GM18505 (cell line): ENCODE measurements at regions not wholly inside any gene's neighbourhood (a gene's known extent, or its start where the extent isn't known, plus 50 kb on each side); places are given as distances from the start of the nearest gene placed in this dataset.
"Not testable (repeated sequence)": the region's sequence is repeated elsewhere in the genome, so short reads cannot be mapped to it uniquely, and the experiment has no call there.

Source experiments
- ATAC-seq: cut with Tn5 transposase; IDR thresholded peaks from one replicate; pipeline ENCODE4 v1.9.1; 2021; ENCODE audit not compliant: unreplicated experiment
- POLR2A ChIP-seq: IDR thresholded peaks from 4 replicates; pipeline ENCODE4 v1.6.1; 2011; ENCODE audit warnings: borderline replicate concordance; ENCODE audit not compliant: insufficient read depth, insufficient read length; ENCODE audit errors: extremely low read depth

DNA sequence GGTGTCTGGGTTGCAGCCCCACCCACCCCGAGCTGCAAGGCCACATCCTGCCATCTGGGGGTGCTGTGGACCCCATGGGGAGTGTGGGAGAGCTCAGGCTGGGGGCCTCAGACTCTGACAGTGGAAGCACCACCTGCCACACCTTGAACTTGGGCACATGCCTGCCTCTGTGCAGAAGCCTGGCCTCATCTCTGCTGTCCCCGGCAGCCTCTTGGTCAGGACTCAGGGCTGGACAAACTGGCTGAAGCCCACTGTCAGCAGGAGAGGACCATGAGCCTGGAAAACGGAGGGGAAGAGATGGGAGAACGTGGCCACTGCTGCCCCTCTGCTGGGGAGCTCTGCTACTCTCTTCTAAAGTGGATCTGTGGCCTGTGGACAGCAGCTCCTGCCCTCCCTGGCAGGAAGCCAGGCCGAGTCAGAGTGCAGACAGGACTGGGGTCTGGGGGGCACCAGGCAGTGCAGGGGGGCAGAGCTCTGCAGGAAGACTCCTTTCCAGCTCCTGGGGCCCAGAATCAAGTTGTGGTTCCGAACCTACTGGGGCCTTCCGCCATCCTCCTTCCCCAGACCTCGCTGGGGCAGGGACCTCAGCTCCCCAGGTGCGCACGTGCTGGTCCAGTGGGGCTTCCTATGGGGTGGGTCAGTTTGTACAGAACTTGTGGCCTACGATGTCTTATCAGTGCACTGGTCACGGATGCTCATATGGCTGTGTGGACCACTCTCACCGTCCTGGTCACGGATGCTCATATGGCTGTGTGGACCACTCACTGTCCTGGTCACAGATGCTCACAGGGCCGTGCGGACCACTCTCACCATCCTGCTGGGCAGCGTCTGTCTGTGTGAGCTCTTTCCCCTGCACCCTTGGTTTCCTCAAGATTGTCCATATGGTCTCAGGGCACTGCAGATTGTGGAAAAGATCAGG is 207.7 kb downstream of the LAT start:
- no peak for ATAC-seq
- TF ChIP-seq POLR2A, result no peak

DNA sequence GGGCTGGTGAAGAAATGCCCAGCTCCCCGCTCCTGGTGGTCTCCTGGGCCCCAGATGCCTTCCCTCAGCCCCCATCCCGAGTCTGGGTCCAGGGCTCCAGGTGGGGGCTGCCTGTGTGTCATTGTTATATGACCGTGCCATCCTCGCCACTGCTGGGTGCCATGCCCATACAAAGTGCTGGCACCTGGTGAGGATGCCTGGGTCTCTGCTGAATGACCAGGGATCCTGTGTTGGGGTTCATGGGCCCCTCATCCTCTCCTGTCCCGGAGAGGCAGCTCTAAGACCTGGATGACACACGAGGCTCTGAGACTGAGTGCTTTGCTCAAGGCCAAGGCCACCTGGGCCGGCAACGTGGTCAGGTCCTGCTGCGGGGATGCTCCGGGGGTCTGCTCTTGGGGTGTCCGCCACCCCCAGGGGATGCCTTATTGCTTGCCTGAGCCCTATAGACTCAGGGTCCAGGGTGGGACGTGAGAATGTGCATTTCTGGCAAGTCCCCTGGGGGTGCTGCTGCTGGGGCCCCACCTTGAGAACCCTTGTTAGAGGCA is 206.9 kb downstream of the LAT start:
- not testable (repeated sequence) for ATAC-seq

DNA sequence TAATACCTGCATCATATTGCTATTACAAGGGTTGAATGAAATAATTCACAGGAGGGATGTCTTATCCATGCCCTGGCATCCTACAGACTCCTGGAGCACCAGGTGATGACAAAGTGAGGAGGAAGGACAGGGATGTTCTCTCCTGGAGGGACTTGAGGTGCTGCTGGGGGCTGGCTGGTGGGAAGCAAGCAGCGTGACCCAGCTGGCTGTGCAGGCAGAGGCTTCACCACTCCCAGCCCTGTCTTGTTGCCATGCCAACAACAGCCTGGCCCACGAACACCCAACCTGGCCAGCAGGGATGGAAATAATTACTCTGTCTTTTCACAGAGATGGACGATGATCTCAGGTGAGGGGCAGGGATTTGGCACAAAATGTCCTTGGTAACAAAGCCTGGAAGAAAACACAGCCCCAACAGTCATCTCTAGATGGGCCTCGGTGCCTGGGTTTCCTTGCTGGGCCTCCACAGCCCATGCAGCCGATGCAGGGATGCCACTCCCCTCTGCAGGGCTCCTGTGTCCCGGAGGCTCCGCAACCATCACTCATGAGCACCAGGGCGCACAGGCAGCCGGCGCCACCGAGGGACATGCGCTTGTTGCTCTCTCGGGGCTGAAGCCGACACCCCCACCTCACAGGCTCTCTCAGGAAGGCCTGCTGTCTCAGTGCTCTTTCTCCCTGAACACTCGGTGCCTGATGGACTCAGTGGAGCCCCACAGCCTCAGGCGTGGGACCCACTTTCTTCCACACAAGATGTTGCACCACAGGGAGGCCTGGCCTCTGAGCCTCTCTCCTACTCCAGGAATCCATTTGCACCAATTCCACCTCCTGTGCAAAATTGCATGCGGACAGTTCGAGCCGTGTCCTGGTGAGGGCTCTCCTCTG is 205.9 kb downstream of the LAT start:
- not testable (repeated sequence) for ATAC-seq

DNA sequence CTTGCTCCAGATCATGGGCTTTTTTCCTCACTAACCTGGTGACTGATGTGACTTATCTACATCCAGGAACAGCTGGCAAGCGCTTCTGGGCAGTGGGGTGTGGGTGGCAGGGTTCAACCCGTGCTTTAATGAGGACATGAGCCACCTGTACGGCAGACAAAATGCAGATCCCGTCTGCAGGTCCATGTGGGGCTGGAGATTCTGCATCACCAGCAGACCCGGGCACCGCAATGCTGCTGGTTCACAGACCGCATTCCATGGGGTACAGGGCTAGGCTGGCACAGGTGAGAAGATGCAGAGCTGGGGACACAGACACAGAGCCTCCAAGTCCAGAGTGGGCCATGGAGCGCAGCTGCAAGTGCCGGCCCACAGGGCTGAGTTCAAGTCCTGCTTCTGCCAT is 204.0 kb downstream of the LAT start:
- not testable (repeated sequence) for ATAC-seq

DNA sequence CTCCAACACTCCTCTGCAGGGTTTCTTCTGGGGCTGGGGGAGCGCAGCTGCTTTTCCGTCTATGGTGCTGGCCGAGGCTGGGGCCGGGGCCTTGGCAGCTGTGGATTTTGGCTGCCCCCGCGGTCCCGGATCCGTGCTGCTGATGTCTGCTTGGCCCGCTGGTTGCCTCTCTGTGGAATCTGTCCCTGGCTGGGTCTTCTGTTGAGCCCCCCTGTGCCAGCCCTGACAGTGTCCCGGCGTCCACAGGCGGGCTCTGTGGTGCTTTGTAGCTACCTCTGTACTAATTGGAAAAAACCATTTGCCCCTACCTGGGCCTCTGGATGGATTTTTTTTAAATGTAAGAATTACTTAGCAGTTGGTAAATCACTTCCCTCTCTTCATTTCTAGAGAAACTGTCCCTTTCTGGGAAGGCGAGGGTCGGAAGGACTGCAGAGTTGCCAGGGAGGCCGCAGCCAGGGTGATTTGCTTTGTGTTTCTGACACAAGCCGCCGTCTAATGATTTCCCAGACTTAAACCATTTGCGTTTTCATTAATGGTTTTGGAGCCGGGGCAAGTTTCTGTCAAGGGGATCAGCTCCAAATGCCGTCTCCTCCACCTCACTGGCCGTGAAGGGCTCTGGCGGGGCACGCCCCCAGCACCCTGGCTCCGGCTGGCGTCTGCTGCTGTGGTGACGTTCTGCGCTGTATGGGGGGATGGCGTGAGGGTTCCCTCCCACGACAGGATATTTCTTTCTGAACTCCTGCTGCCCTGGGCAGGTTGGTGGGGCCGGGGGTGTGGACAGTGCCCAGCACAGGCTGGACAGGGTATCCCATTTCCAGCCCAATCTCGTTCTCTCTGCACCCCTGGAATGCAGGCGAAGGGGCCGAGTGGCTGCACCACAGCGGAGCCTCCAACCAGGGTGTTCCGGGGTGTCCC is 201.7 kb downstream of the LAT start:
- not testable (repeated sequence) for ATAC-seq

DNA sequence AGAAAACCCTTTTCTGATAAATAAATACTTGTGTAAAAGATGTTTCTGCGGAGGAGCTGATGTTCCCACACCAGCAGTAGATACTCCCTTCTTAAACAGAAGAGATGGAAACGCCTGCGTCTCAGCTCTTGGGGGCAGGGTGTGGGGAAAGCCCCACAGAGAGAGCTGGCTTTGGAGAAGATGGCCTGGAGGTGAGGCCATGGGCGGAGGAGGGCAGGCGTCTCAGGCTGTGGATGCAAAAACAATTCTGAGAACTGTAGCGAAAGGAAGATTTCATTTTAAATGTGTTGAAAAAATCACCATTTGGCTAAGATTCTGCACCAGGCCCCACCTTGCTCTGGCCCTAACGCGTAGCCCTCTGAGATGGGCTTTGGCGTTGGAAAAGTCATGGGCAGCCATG is 201.0 kb downstream of the LAT start:
- ATAC-seq, result not testable (repeated sequence)

DNA sequence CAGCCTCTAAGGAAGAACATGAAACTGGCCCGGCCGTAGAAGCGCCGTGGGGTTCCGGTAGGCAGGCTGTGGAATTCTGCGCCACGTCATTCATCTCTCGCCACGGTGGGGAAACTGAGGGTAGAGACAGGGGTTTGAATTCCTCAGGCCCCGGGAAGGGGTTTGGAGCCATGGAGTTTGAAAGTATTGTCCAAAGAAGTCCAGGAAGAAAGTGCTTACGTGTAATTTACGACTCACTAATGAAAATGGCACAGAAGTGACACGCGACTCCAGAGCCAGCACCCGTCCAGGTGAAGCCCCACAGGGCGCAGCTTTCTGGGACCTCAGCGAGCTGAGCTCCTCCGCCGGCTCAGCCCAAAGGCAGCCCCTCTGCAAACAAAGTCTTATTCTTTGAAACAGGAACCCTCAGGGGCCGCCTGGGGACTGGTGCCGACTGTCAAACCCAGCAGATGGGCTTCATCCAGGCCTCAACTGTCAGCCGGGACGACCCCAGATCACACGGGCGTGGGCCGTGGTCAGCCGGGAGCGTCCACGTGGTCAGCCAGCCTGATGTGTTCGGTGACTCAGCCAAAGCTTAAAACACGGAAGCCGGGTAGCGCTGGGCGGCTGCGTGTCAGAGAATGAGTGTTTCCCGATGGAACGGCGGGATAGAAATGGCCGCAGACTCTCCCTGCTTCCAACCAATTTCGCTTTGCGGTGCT is 200.0 kb downstream of the LAT start:
- ATAC-seq, result not testable (repeated sequence)

DNA sequence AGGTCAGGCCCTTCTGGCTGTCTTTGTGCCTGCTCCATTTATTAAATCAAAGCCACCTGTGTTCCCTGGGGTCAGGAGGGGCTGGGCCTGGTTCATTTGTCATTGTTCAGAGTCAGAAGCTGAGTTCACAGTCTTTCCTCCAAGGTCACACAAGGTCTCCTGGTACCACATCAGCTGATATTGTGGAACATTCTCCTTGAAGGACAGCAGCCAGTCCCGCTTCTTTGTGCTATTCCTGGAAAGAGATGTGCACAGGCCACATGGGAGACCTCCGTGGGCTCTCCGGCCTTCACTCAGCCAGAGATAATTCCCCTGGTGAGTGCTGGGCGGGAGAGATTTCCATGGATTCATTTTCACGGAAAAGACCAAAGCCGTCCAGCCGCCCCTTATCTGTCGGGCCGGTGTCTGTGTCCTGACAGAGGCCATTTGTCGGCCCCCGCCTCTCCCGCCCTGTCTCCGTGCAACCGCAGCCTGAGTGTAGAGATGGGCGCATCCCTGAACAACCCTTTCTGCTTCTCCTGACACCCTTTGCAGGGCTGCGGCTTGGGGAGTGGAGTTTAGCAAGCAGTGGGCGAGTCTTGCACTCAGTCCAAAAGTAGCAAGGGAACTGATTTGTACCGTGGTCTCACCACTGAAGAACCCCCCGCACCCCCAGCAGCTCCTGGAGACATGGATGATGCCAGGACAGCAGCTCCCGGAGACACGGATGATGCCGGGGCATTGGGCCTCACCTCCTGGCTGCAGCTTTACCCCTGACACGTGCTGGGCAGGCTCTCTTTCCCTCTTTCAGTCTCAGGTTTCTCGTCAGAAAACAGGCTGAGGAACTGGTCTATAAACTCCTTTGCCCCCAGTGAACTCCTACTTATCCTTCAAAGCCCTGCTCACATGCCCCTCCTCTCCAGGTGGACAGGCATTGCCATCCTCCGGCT is 198.4 kb downstream of the LAT start:
- not testable (repeated sequence) for ATAC-seq

DNA sequence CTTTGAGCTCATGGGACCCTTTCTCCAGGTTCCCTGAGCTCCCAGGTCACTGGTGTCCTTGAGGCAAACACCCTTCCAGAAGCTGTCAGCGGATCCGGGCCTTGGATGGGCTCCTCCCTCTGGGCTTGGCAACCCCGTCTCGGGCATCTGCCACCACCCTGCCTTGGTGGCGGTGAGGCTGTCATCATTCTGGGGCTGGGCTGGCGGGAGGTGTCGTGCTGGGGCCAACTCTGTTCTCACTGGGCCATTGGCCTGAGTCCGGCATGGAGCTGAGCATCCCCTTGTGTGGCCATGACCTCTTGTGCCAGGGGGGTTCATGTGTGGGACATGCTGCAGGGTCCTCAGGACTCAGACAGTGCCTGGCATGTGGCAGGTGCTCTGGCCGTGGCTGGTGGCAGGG is 197.6 kb downstream of the LAT start:
- no peak for TF ChIP-seq POLR2A

DNA sequence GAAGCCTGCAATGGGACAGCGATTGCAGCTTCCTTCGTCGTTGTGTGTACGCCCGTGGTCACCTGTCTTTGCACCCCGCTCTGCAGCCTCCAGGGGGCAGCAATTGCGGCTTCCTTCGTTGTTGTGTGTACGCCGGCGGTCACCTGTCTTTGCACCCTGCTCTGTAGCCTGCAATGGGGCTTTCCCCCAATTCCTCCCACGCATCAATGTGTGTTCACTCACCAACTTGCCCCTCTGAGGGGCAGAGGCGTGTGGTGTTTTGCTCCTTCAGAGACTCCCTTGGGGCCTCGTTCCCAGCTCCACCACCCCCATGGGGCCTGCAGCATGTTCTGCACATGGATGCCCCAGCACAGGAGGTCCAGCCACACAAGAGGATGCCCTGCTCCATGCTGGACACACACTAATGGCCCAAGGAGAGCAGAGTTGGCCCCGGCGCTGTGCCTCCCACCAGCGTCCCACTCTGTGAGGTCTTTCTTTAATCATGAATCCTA is 197.1 kb downstream of the LAT start:
- not testable (repeated sequence) for ATAC-seq

More for the DNA sequence above, 197.6 kb downstream of the LAT start:
- no peak for ATAC-seq

DNA sequence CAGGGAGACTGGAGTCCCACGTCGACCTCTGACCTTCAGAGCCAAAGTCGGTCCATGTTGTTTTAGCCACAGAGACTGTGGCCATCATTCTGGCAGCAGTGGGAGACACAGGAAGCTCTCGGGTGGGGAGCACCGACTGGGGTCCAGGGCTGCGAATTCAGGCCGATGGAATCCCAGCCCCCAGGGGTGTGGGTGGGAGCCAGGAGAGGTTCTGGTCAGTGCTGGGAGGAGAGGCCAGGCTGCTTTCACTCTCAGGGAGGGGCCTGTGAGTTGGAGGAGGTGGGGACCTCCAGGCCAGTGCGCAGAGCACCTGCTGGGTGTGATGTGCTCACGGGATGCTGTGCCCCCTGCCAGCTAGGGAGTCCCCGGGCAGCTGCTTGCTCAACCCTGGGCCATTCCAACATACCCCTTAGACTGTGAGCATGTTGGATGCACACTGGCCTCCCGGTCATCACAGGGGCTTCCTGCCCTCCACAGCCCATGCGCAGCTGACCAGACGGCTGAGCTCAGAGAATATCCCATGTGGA is 196.5 kb downstream of the LAT start:
- ATAC-seq, result not testable (repeated sequence)

DNA sequence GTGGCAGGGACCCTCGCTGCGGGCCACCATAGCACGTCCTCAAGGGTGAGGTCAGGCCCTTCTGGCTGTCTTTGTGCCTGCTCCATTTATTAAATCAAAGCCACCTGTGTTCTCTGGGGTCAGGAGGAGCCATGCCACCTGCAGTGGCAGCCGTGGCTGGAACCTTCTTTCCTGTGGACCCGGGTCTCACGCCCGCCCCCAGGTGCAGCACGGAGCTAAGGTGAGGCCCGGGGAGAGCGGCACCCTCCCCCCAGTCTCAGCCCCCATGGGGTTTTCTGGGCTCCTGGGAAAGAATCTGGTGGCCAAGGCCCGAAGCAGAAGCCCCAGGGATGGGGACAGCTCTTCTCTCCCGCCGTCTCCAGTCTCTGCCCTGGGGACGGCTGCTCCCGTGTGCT is 195.4 kb downstream of the LAT start:
- not testable (repeated sequence) for ATAC-seq

DNA sequence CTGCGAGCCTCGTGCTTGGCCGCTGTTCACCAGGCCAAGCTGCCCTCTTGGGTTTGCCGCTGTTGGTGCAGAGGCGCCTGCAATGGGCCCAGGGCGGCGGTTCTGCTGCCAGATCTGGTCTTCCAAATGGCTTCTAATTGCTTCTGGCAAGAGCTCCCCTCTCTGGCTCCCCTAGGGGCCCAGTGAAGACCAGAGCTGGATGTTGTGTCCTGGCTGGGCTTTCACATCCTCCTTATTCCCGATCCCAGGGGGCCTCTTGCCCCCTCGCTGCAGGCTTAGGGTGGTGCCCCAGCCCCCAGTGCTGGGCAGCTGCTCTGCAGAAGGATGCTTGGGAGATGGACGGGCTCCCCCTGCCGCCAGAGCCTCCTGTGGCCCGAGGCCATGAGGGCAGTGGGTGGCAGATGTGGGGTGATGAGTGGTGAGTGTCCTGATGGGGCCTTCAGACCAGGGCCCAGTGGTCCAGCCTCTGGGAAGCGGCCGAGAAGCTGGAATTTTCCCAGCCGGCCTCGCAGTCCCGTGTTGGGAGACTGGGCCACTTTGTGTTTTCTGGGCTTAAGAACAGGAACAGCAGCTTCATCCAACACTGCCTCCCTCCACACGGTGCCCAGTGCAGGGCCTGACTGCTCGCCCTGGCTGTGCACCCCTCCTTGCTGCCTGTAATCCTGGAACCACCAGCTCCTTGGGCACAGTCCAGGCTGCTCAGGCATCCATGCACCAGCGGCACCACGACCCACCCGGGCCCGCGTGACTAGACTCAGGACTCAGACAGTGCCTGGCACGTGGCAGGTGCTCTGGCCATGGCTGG is 194.8 kb downstream of the LAT start:
- not testable (repeated sequence) for ATAC-seq

DNA sequence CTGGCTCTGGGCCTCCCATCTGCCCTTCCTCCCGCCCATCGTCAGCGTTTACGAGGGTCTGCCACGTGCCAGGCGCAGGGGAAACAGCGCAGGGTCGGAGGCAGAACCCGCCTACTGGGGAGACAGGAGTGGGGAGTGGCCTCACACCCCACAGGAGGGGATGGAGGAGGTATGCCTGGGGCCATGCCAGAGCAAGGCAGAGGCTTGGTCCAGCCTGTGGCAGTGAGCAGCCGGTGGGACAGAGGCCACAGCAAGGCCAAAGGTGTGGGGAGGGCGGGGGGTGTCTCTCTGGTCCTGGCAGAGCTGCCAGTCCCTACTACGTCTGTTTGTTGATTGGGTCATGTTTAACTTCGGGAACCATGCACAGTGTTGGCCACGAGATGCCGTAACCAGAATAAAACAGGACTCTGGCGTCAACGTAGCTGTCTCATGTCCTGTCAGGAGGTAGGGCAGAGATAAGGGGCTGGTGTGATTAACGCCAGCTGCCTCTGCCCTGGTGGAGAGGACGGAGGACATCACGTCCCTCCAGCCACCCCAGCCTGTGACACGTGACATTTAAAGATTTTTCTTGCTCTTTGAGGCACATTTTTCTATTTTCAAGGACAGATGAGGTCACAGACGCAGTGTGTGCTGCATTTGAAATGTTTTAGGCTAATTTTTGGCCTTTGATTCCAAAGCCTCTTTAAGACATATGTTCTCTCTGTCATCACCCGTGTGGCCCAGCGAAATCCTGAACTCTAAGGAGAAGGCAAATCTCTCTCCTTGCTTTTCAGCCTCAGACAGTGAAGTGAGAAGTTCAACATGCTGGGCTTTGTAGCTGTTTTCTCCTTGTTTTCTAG is 193.3 kb downstream of the LAT start:
- not testable (repeated sequence) for ATAC-seq

DNA sequence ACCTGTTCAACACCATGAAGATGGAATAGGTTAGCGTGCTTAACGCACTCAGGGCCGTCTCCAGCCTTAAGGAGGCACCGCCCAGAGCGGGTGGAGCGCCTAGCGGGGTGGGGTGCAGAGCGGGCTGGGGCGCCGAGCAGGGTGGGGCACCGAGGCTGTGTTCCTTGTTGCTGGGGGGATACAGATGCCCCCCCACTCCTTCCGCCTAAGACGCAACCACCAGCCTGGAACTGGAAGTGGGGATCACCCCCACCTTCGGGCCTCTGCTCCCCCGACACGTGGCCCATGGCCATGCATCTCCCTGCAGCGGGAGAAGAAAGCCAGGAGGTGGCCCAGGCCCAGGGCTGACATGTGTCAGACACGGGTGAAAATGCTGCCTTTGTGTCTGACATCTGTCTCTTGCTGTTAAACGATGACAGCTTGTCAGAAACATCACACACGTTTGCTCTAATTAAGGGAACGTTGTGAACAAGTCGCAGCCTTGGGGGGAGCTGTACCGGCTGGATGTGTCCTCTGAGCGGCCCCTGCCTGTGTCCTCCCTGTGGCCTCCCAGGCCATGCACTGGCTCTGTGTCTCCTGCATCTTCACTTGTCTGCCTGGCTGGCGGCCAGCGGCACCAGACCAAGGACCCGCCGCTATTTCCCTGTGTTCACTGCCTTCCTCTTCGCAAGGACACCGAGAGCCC is 192.5 kb downstream of the LAT start:
- ATAC-seq, result not testable (repeated sequence)
